ENCODE measurements at regions not wholly inside any gene's neighbourhood (a gene's known extent, or its start where the extent isn't known, plus 50 kb on each side); places are given as distances from the start of the nearest gene placed in this dataset.
A peak's percentile ranks its signal among the peaks of the same experiment; 100 is the strongest.

DNA sequence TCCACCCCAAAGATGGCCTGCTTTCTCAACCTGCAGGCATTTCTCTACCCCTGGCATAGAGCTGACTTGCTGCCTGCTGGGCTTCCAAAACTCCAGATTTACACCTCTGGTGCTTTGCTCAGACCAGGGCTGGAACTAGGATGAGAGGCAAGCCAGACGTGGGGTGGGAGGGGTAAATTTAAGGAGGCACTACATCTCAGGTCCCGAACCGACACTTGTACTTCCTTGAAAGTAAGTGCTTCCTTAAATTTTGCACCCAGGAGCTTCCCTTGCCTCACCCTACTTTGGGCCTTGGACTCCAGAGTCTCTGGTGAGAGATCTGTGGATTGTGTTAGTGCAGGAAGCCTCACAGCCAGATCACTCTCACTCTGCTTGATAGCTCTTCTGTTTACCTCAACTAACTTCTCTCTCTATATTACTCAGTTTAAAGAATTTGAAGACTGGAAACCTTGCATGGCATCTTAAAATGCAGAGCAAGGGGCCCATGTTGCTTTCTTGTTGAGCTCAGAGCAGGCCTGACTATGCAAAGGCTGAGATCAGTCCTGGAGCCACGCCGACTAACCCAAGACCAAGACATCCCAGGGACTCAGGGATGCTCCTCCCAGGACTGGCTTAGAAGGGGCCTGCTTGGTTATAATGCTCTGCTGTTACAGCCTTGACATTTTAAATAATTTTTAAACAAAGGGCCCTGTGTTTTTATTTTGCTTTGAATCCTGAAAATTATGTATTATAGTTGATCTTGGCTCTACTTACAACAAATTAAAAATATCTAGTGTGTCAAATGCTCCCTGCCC lies 145.0 kb upstream of the LEF1 start:
- no peak for DNase-seq
- Histone ChIP-seq H3K27ac (no peak overlapping the region), H3K4me3 (ENCODE audit: low read depth, low read length) (no peak overlapping the region), H3K27me3 (replicated peaks) (no peaks in the 10 kb centered on the region), H3K36me3 (replicated peaks) (no peaks in the 10 kb centered on the region)
- in situ Hi-C loops (cut with HindIII; ENCODE audit: low pct_ligation_motif_present, low sequenced_read_pairs) = no loop called here
- TF ChIP-seq, protein P1, sequence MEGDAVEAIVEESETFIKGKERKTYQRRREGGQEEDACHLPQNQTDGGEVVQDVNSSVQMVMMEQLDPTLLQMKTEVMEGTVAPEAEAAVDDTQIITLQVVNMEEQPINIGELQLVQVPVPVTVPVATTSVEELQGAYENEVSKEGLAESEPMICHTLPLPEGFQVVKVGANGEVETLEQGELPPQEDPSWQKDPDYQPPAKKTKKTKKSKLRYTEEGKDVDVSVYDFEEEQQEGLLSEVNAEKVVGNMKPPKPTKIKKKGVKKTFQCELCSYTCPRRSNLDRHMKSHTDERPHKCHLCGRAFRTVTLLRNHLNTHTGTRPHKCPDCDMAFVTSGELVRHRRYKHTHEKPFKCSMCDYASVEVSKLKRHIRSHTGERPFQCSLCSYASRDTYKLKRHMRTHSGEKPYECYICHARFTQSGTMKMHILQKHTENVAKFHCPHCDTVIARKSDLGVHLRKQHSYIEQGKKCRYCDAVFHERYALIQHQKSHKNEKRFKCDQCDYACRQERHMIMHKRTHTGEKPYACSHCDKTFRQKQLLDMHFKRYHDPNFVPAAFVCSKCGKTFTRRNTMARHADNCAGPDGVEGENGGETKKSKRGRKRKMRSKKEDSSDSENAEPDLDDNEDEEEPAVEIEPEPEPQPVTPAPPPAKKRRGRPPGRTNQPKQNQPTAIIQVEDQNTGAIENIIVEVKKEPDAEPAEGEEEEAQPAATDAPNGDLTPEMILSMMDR (IDR thresholded peaks at IDR 0.05; ENCODE audit: low read depth, low read length, missing control alignments) = no peak

DNA sequence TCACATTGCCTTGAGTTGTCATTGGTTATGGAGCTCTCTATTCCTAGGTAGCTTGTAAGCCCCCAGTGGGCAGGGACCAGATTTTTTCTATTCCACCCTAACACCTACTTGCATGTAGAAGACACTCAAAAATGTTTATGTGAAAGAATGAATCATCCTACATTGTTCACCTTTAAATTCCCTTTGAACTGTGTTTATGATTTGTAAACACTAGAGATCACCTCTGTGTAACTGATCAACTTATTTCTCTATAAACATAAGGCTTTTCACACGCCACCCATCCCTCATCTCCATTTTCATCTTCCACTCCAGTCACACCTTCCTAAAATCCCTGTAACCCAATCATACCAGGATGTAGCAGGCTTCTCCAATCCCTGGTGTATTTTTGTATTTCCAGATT lies 142.6 kb upstream of the LEF1 start:
- TF ChIP-seq, protein P1 (IDR thresholded peaks at IDR 0.05; ENCODE audit: low read depth, low read length, missing control alignments) = no peak
- Histone ChIP-seq H3K27ac (no peak overlapping the region), H3K36me3 (replicated peaks) (no peaks in the 10 kb centered on the region), H3K27me3 (replicated peaks) (no peaks in the 10 kb centered on the region), H3K4me3 (ENCODE audit: low read depth, low read length) (no peak overlapping the region)
- DNase-seq = no peak
- in situ Hi-C loops (cut with HindIII; ENCODE audit: low pct_ligation_motif_present, low sequenced_read_pairs) = no loop called here

DNA sequence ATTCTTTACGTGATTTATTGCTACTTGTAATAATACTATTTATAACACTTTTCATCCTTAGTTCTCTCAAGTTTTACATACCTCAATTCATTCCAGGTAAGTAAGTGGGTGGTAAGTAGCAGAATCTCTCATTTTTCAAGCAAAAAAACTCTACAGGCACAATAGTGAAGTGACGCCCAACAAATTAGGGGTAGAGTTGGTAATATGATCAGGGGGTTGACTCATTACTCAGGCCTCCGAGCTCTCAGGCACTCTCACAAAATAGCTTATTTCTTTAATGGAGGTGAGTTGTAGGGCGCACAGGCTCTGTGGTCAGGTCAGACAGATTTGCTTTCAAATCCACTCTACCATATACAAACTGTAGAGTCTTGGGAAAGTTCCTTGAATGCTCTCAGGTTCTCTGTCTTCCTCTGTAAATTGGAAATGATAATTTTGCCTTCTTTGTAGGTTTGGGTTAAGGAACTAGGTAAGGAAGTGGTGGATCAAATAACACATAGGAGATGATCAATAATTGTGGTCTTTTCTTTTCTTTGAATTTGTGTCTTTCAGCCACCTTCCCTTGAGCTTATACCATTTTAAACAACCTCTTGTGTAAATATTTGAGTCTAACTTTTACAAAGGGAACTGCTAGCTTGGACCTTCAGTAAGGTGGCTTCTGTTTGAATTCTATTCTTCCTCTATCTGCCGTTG lies 134.9 kb upstream of the LEF1 start:
- H3K36me3 ChIP-seq (replicated peaks) = no peaks in the 10 kb centered on the region
- TF ChIP-seq, protein P1 (IDR thresholded peaks at IDR 0.05; ENCODE audit: low read depth, low read length, missing control alignments) = no peak
- peak; percentile 1 for DNase-seq
- no peak overlapping the region for H3K4me3 ChIP-seq (ENCODE audit: low read depth, low read length)
- in situ Hi-C loops (cut with HindIII; ENCODE audit: low pct_ligation_motif_present, low sequenced_read_pairs) = no loop called here
- H3K27me3 ChIP-seq (replicated peaks) = no peaks in the 10 kb centered on the region
- H3K27ac ChIP-seq = no peak overlapping the region

DNA sequence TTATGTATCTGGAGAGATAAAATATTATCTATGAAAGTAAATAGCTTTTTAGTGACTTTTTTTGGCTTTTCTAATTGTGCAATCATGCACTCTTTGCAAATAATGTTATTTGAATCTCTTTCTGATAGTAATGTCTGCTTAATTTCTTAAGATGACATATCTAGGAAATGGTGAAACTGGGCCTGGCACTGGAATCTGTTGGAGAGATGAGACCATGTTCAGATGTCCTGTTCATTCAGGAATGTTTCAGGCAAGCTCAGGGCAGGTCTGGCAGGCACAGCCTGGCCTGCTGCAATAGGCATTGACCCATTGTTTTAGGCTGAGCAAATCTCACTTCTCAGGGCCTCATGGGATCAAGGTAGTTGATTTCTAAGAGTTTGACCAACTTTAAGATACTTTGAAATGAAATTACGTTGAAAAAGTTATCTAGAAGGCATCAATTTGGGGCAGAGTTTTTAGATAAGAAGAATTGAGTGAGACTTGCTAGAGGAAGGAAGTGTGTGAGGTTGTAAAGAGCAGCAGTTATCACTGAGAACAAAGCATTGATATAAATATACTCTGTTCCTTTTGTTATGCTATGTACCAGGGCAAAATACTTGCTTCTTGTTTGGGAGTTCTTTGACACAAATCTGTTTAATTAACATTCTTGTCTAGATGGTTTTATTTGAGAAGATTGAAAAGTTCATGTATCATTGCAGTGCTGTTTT lies 133.0 kb upstream of the LEF1 start:
- in situ Hi-C loops (cut with HindIII; ENCODE audit: low pct_ligation_motif_present, low sequenced_read_pairs) = no loop called here

DNA sequence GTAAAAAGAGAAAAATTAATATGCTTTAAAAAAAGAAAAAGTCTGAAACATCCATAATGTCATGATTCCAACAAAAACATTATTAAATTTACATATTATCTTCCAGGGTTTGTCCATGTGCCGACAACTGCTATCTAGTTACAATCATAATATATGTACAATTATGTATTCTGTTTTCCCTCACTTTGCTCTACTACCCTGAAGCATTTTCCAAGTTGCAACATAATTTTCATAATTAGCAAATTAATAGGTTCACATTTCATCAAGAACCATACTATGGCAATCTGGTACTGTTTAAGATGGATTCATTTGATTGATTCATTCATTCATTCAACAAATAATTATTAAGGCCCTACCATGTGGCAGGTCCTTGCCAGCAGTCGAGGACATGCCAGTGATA lies 128.9 kb upstream of the LEF1 start:
- Histone ChIP-seq H3K27me3 (replicated peaks) (no peaks in the 10 kb centered on the region), H3K36me3 (replicated peaks) (no peaks in the 10 kb centered on the region), H3K4me3 (ENCODE audit: low read depth, low read length) (no peak overlapping the region), H3K27ac (no peak overlapping the region)
- in situ Hi-C loops (cut with HindIII; ENCODE audit: low pct_ligation_motif_present, low sequenced_read_pairs) = no loop called here
- no peak for DNase-seq
- TF ChIP-seq, protein P1 (IDR thresholded peaks at IDR 0.05; ENCODE audit: low read depth, low read length, missing control alignments) = no peak

More for the DNA sequence above, 133.0 kb upstream of the LEF1 start:
- DNase-seq = no peak
- no peak overlapping the region for H3K4me3 ChIP-seq (ENCODE audit: low read depth, low read length)
- no peaks in the 10 kb centered on the region for H3K36me3 ChIP-seq (replicated peaks)
- H3K27me3 ChIP-seq (replicated peaks) = no peaks in the 10 kb centered on the region
- TF ChIP-seq, protein P1 (IDR thresholded peaks at IDR 0.05; ENCODE audit: low read depth, low read length, missing control alignments) = no peak
- H3K27ac ChIP-seq = no peak overlapping the region
